ENCODE measurements at regions not wholly inside any gene's neighbourhood (a gene's known extent, or its start where the extent isn't known, plus 50 kb on each side); places are given as distances from the start of the nearest gene placed in this dataset.
A peak's percentile ranks its signal among the peaks of the same experiment; 100 is the strongest.

DNA sequence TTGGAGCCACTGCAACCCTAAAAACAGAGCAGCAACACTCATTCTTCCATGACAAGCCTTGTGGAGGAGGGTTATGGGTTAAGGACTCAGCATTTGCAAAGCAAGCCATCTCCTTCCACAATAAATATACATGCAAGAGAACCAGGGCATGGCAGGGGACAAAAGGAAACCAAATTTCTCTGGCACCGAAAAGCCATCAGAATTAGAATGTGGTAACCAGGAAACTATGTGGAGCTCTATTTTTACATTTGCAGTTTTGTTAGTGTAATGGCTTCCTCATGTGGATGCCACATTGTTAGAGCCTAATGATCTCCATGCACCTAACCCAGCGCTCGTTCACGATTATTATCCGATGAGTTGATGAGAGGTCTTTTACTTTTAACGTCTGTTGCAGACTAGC, 91.7 kb downstream of the NAV1 start:
- TF ChIP-seq CTCF (conservative IDR thresholded peaks at IDR 0.05; ENCODE audit: low read depth, low read length): no peak
- H3K4me3 ChIP-seq (ENCODE audit: low read length): no peak overlapping the region
- DNase-seq (ENCODE audit: low read depth): no peak

DNA sequence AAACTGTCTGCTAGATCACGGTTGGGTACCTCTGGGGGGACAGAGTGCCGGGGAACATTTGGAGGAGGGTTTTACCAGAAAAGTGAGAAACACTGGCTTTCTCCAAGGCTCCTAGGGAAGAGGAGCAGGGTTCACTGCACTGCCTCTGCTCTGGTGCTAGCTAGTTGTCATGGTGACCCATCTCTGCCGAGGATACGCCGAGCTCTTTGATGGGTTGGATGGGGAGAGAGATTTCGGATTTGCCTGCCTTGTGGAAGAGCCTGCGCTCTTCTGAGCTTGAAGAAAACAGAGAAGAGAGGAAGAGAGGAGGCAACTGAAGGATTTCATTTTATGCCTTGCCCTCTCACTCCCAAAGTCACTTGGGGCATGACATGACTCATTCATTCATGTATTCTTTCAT, 92.1 kb downstream of the NAV1 start:
- no peak overlapping the region for H3K4me3 ChIP-seq (ENCODE audit: low read length)
- DNase-seq (ENCODE audit: low read depth): no peak
- TF ChIP-seq CTCF (conservative IDR thresholded peaks at IDR 0.05; ENCODE audit: low read depth, low read length): no peak

DNA sequence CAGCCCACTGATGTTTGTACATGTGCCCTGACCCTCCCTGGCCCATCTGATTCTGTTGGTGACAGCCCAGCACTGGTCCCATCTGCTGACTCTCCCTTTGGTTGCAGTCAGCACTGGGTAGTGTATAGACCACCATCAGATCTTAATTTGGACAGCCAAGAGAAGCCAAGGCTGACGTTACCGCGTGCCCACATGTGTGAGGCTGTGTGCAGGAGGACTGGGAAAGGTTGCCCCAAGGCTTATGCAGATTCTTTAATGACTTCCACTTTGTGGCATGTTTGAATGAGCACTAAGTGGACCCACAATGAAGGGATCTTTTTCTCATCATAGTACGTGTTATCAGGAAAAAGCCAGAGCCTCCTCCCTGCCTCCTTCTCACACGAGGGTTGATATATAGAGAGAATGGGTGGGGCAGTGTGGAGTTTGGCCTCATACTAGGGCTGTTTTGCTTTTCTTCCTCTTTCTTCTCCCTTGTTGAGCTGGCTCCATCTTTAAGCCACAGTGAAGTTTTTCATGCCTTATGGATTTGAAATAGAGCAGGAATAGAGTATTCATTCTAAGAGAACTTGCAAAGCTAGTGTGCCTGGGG, 93.5 kb downstream of the NAV1 start:
- no peak overlapping the region for H3K4me3 ChIP-seq (ENCODE audit: low read length)
- no peak for TF ChIP-seq CTCF (conservative IDR thresholded peaks at IDR 0.05; ENCODE audit: low read depth, low read length)
- no peak for DNase-seq (ENCODE audit: low read depth)

DNA sequence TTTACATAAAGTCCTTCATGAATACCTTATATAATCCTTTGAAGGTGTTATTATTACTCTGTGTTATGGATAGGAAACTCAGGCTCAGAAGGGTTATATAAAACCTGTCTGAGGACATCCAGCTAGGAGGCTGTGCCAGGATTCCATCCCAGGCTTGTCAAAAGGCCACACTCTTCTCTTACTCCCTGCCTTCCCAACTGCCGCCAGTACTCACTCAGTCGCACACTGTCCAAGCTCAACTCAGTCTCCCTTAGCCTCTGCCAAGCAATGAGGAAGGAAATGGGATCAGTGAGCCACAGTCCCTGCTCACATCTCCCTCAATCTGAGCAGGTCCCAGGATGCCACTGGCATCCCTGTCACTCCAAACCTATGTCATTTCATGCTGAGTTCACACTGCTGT, 94.4 kb downstream of the NAV1 start:
- DNase-seq (ENCODE audit: low read depth): no peak
- no peak overlapping the region for H3K4me3 ChIP-seq (ENCODE audit: low read length)
- no peak for TF ChIP-seq CTCF (conservative IDR thresholded peaks at IDR 0.05; ENCODE audit: low read depth, low read length)

- TF ChIP-seq CTCF (conservative IDR thresholded peaks at IDR 0.05; ENCODE audit: low read depth, low read length): no peak
- H3K4me3 ChIP-seq (ENCODE audit: low read length): no peak overlapping the region
- peak; percentile 28 for DNase-seq (ENCODE audit: low read depth)
Observed at GRCh38 chr1:201633811-201634210, 94.9 kb downstream of the NAV1 start.

DNA sequence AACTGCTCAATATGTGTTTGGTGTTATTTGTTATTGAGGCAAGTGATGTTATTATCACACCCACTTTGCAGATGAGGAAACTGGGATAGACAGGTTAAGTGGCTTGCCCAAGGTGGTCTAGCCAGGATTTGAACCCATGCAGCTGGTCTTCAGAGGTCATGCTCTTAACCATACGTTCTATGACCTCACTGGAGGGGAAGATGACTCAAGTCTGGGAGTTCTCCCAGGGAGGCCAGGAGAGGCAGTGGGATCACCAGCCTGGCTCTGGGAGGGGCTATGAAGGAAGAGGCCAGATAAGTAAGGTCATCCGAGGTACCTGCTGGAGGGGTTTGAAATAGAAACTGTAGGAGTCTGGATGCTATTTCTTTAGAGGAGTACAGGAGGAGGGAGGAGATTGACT, 95.3 kb downstream of the NAV1 start:
- TF ChIP-seq CTCF (conservative IDR thresholded peaks at IDR 0.05; ENCODE audit: low read depth, low read length): no peak
- DNase-seq (ENCODE audit: low read depth): no peak
- no peak overlapping the region for H3K4me3 ChIP-seq (ENCODE audit: low read length)

DNA sequence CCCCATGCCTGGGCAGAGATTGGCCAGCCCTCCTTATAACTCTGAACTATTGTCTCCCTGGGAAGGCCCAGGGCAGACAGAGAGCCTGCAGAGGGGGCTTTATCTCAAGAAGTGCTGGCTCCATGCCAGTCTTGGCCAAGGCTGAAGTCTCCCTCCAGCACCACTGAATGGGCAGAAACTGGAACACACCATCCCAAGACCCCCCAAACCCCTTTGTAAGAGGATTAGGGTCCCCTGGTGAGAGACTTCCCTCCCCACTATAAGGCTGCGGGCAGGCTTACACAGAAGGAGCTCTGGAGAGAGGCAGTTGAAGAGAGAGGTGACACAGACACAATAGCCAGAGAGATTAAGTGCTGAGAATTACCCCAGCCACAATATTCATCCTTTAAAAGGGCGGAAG, 97.2 kb downstream of the NAV1 start:
- DNase-seq (ENCODE audit: low read depth): no peak
- TF ChIP-seq CTCF (conservative IDR thresholded peaks at IDR 0.05; ENCODE audit: low read depth, low read length): no peak
- H3K4me3 ChIP-seq (ENCODE audit: low read length): no peak overlapping the region
